IMR-90 (cell line): ENCODE measurements at regions not wholly inside any gene's neighbourhood (a gene's known extent, or its start where the extent isn't known, plus 50 kb on each side); places are given as distances from the start of the nearest gene placed in this dataset.
A peak's percentile ranks its signal among the peaks of the same experiment; 100 is the strongest.

Experiments used
- ATAC-seq: fragments of 200-7000 bp; cut with Tn5 transposase; 2 replicates; pipeline ENCODE4 v1.9.1; 2020; ENCODE audit warnings: low read depth, mild to moderate bottlenecking, moderate library complexity
- BruUV-seq: library from RNA; stranded (reverse); fragments of 400-500 nt; replicated peaks from 2 replicates; lab custom pipeline; 2021; lab: Mats Ljungman, UMichigan
- CTCF ChIA-PET: fragments of 300-600 bp; formaldehyde crosslinking; extraction: SDS; loops from one replicate; lab custom pipeline; 2021; ENCODE audit warnings: antibody characterized with exemption; lab: Yijun Ruan, JAX
- POLR2A ChIA-PET: fragments of 300-600 bp; sonication (Branson Sonifier 250); formaldehyde crosslinking; loops from one replicate; lab custom pipeline; 2022; ENCODE audit warnings: antibody characterized with exemption; ENCODE audit not compliant: unreplicated experiment; lab: Charles Lee
- DNase-seq: peaks from one replicate; pipeline ENCODE4 v3.0.0; 2013
- H2AFZ ChIP-seq: replicated peaks from 2 replicates; pipeline ENCODE3; 2013; ENCODE audit warnings: low read length, mild to moderate bottlenecking; ENCODE audit not compliant: poor library complexity
- H2AK5ac ChIP-seq: 2 replicates; pipeline ENCODE4 v1.6.1; 2013; ENCODE audit warnings: low read depth, low read length, inconsistent platforms
- H2AK9ac ChIP-seq: replicated peaks from 2 replicates; pipeline ENCODE3; 2013; ENCODE audit warnings: mild to moderate bottlenecking, low read depth, low read length, moderate library complexity; ENCODE audit not compliant: poor library complexity
- H2BK120ac ChIP-seq: 2 replicates; pipeline ENCODE4 v1.6.1; 2013; ENCODE audit warnings: low read depth, low read length, inconsistent platforms
- H2BK15ac ChIP-seq: 3 replicates; pipeline ENCODE4 v1.6.1; 2013; ENCODE audit warnings: low read depth, low read length, inconsistent platforms
- H2BK20ac ChIP-seq: 2 replicates; pipeline ENCODE4 v1.6.1; 2013; ENCODE audit warnings: low read depth, mild to moderate bottlenecking, inconsistent platforms, low read length, moderate library complexity
- H2BK5ac ChIP-seq: 2 replicates; pipeline ENCODE4 v1.6.1; 2013; ENCODE audit warnings: mild to moderate bottlenecking, low read depth, low read length, inconsistent platforms; ENCODE audit not compliant: poor library complexity, severe bottlenecking
- H3K14ac ChIP-seq: replicated peaks from 2 replicates; pipeline ENCODE4 v1.6.1; 2013; ENCODE audit warnings: low read depth, low read length, inconsistent platforms
- H3K18ac ChIP-seq: 2 replicates; pipeline ENCODE4 v1.6.1; 2013; ENCODE audit warnings: low read depth, low read length, control low read depth
- H3K23ac ChIP-seq: 2 replicates; pipeline ENCODE4 v1.6.1; 2013; ENCODE audit warnings: low read depth, low read length, inconsistent platforms
- H3K27ac ChIP-seq: 2 replicates; pipeline ENCODE4 v1.5.1; 2013; ENCODE audit warnings: mild to moderate bottlenecking, control low read depth, low read length; ENCODE audit not compliant: insufficient read depth
- H3K27me3 ChIP-seq: 2 replicates; pipeline ENCODE4 v1.6.1; 2013; ENCODE audit warnings: low read length; ENCODE audit not compliant: control insufficient read depth, insufficient read depth
- H3K36me3 ChIP-seq: 2 replicates; pipeline ENCODE4 v1.6.1; 2013; ENCODE audit warnings: low read length, mixed read lengths; ENCODE audit not compliant: control insufficient read depth, insufficient read depth
- H3K4ac ChIP-seq: 2 replicates; pipeline ENCODE4 v1.6.1; 2013; ENCODE audit warnings: low read depth, low read length, inconsistent platforms
- H3K4me1 ChIP-seq: 2 replicates; pipeline ENCODE4 v1.6.1; 2013; ENCODE audit warnings: low read length, mixed read lengths; ENCODE audit not compliant: control insufficient read depth, insufficient read depth
- H3K4me2 ChIP-seq: 2 replicates; pipeline ENCODE4 v1.6.1; 2013; ENCODE audit warnings: low read depth, mild to moderate bottlenecking, control low read depth, low read length, moderate library complexity
- H3K4me3 ChIP-seq: 2 replicates; pipeline ENCODE4 v1.5.1; 2013; ENCODE audit warnings: low read depth, mild to moderate bottlenecking, control low read depth, low read length, moderate library complexity; ENCODE audit not compliant: insufficient read depth
- H3K56ac ChIP-seq: 2 replicates; pipeline ENCODE4 v1.6.1; 2013; ENCODE audit warnings: low read length, inconsistent platforms; ENCODE audit not compliant: insufficient read depth; ENCODE audit errors: extremely low read depth
- H3K79me1 ChIP-seq, 2 experiments: 2 replicates each; pipeline ENCODE4 v1.6.1; 2013; ENCODE audit warnings: low read length in 2 of 2, inconsistent platforms in 1 of 2, low read depth in 1 of 2
- H3K9ac ChIP-seq: 2 replicates; pipeline ENCODE4 v1.6.1; 2013; ENCODE audit warnings: low read depth, low read length, control low read depth
- H3K9me1 ChIP-seq: 2 replicates; pipeline ENCODE4 v1.6.1; 2013; ENCODE audit warnings: low read length, inconsistent platforms; ENCODE audit not compliant: insufficient read depth
- H3K9me3 ChIP-seq: 2 replicates; pipeline ENCODE4 v1.6.1; 2013; ENCODE audit warnings: low read length; ENCODE audit not compliant: control insufficient read depth, insufficient read depth
- H4K20me1 ChIP-seq: 2 replicates; pipeline ENCODE4 v1.6.1; 2013; ENCODE audit warnings: low read length, inconsistent platforms; ENCODE audit not compliant: insufficient read depth
- H4K5ac ChIP-seq: 2 replicates; pipeline ENCODE4 v1.6.1; 2013; ENCODE audit warnings: mild to moderate bottlenecking, low read depth, low read length, control low read depth
- H4K8ac ChIP-seq, 2 experiments: 2 replicates each; pipeline ENCODE4 v1.6.1; 2013; ENCODE audit warnings: low read depth in 2 of 2, low read length in 2 of 2, control low read depth in 1 of 2, inconsistent platforms in 1 of 2
- H4K91ac ChIP-seq: 2 replicates; pipeline ENCODE4 v1.6.1; 2013; ENCODE audit warnings: low read depth, low read length, inconsistent platforms; ENCODE audit not compliant: insufficient read depth
- CTCF ChIP-seq: conservative IDR thresholded peaks from 2 replicates; pipeline ENCODE4 v1.5.1; 2012; ENCODE audit warnings: mild to moderate bottlenecking, low read depth, low read length, improper control_type of control experiment
- FOS ChIP-seq: fragments of 150-350 bp; IDR thresholded peaks from 2 replicates; pipeline ENCODE4 v1.6.1; 2016; ENCODE audit warnings: low read depth, low read length
- RAD21 ChIP-seq: IDR thresholded peaks from 2 replicates; pipeline ENCODE4 v1.6.1; 2012; ENCODE audit warnings: low read length, improper control_type of control experiment
- SMC3 ChIP-seq: fragments of 150-350 bp; IDR thresholded peaks from 2 replicates; pipeline ENCODE4 v1.6.1; 2016; ENCODE audit warnings: low read depth, mild to moderate bottlenecking, antibody characterized with exemption, low read length, moderate library complexity
- WGBS, 2 experiments: methylation state at CpG; one replicate each; pipeline versions ENCODE4 v1.1.5 to v1.1.7; 2013; ENCODE audit warnings: missing lambda C conversion rate in 2 of 2; ENCODE audit not compliant: insufficient read length in 1 of 2; ENCODE audit errors: extremely low coverage in 2 of 2; 5-methylcytosine and 5-hydroxymethylcytosine counted together
- dilution Hi-C: fragments of 300-500 bp; cut with HindIII; formaldehyde crosslinking; loops from one replicate; pipeline ENCODE4 v1.14.3; 2018; ENCODE audit warnings: low sequenced_read_pairs; ENCODE audit not compliant: unreplicated experiment
- in situ Hi-C: fragments of 300-500 bp; cut with MboI; formaldehyde crosslinking; loops from 3 replicates; pipeline ENCODE4 v1.14.3; 2019; ENCODE audit warnings: low sequenced_read_pairs, inconsistent platforms, mixed read lengths
- intact Hi-C: fragments of 100-400 bp; cut with micrococcal nuclease; formaldehyde crosslinking; loops from 2 replicates; pipeline ENCODE4 v1.10.0; 2022

- H3K4me2 ChIP-seq, result no peak overlapping the region
- DNase-seq, result peak; percentile 22
- intact Hi-C loops, result loop anchor here (1.0 kb wide), 1 partner anchor 297 kb away; no protein-coding TSS in a partner anchor
Observed at GRCh38 chr21:36630485-36631206, 68.3 kb upstream of the SIM2 start.

More at GRCh38 chr21:36630485-36631206, 68.3 kb upstream of the SIM2 start:
- Histone ChIP-seq H2AK9ac (no peak overlapping the region), H3K4me3 (no peak overlapping the region), H4K5ac (no peak overlapping the region), H3K36me3 (no peaks in the 10 kb centered on the region), H4K20me1 (no peaks in the 10 kb centered on the region), H3K4me1 (no peaks in the 10 kb centered on the region; the same call in 1 of the 2 replicates), H2AK5ac (no peak overlapping the region), H3K9me3 (peaks cover 2% of the 10 kb centered on the region; the same call in 1 of the 2 replicates), H2BK15ac (no peak overlapping the region), H3K27me3 (peaks cover 24% of the 10 kb centered on the region), H4K8ac (no peak overlapping the region), H3K9me1 (peaks cover 4% of the 10 kb centered on the region), H3K14ac (no peak overlapping the region), H2AFZ (peak overlapping the region; percentile 10), H2BK5ac (no peak overlapping the region), H2BK20ac (no peak overlapping the region), H3K18ac (no peak overlapping the region), H3K9ac (no peak overlapping the region), H2BK120ac (no peak overlapping the region), H3K56ac (no peak overlapping the region), H4K91ac (no peak overlapping the region), H3K27ac (no peak overlapping the region), H3K4ac (no peak overlapping the region), H3K23ac (no peak overlapping the region), H3K79me1 (no peaks in the 10 kb centered on the region)
- dilution Hi-C loops, result no loop called here
- no peak for ATAC-seq
- peak; percentile 68 for TF ChIP-seq SMC3
- peak; percentile 56 for TF ChIP-seq CTCF
- no peak for TF ChIP-seq FOS
- TF ChIP-seq RAD21, result peak; percentile 60
- in situ Hi-C loops, result no loop called here
- ChIA-PET CTCF (interaction anchor here (0.6 to 1.7 kb wide), 12 partner anchors 9 to 297 kb away, joined by 3 to 10 read pairs (median 4); no protein-coding TSS in a partner anchor), POLR2A (no interaction called here)
- BruUV-seq, result no TSS peak
- 4% methylated on average over 4 of the region's 19 CpGs; no CpG with 5 or more reads in 1 of the 2 experiments for WGBS, 2 experiments
